ENCODE measurements at regions not wholly inside any gene's neighbourhood (a gene's known extent, or its start where the extent isn't known, plus 50 kb on each side); places are given as distances from the start of the nearest gene placed in this dataset.

DNA sequence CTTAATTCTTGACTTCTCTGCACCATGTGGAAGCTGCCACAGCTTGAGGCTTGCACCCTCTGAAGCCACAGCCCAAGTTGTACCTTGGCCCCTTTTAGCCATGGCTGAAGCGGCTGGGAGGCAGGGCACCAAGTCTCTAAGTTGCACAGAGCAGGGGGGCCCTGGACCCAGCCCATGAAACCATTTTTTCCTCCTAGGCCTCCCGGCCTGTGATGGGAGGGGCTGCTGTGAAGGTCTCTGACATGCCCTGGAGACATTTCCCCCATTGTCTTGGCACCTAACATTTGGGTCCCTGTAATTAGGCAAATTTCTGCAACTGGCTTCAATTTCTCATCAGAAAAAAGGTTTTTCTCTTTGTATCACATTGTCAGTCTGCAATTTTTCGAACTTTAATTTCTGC lies 92.8 kb upstream of the GALNT15 start:
- ATAC-seq (no peak), DNase-seq (no peak)
- H3K36me3 ChIP-seq: no peaks in the 10 kb centered on the region
- H3K4me1 ChIP-seq: peaks cover 4% of the 10 kb centered on the region
- H3K9me3 ChIP-seq: peaks cover 13% of the 10 kb centered on the region
- intact Hi-C loops (cut with DNase I): no loop called here
- H3K27me3 ChIP-seq (ENCODE audit: low read depth): no peaks in the 10 kb centered on the region
- no peak overlapping the region for H3K27ac ChIP-seq
- no peak for TF ChIP-seq CTCF (IDR thresholded peaks at IDR 0.05)
- H3K4me3 ChIP-seq: no peak overlapping the region

DNA sequence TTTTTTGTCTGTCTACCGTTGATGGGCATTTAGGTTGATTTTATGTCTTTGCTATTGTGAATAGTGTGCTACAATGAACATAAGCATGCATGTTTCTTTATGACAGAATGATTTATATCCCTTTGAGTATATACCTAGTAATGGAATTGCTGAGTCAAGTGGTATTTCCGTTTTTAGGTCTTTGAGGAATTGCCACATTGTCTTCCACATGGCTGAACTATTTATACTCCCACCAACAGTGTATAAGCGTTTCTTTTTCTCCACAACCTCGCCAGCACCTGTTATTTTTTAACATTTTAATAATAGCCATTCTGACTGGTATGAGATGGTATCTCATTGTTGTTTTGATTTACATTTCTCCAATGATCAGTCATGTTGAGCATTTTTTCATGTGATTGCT lies 89.6 kb upstream of the GALNT15 start:
- no peak for DNase-seq
- TF ChIP-seq CTCF (IDR thresholded peaks at IDR 0.05): no peak
- intact Hi-C loops (cut with DNase I): no loop called here
- Histone ChIP-seq H3K4me1 (peaks cover 8% of the 10 kb centered on the region), H3K9me3 (peaks cover 13% of the 10 kb centered on the region), H3K4me3 (no peak overlapping the region), H3K36me3 (no peaks in the 10 kb centered on the region), H3K27ac (no peak overlapping the region), H3K27me3 (ENCODE audit: low read depth) (no peaks in the 10 kb centered on the region)
- ATAC-seq: no peak

DNA sequence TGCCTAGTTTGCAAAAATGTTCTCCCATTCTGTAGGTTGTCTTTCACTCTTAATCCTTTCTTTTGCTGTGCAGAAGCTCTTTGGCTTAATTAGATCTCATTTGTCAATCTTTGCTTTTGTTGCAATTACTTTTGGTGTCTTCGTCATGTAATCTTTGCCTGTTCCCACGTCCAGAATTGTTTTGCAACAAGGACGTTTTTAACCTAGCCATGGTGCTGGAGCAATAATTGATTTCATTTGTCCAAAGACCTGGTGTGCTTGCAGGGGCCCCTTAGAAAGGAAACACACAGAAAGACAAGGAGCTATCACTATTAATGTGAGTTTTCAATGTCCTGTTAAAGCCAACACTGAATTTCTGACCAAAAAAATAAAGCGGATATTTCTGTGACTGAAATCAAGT lies 89.1 kb upstream of the GALNT15 start:
- ATAC-seq (no peak), DNase-seq (no peak)
- Histone ChIP-seq H3K27me3 (ENCODE audit: low read depth) (no peaks in the 10 kb centered on the region), H3K4me1 (peaks cover 13% of the 10 kb centered on the region), H3K36me3 (no peaks in the 10 kb centered on the region), H3K4me3 (no peak overlapping the region), H3K9me3 (peaks cover 13% of the 10 kb centered on the region), H3K27ac (no peak overlapping the region)
- intact Hi-C loops (cut with DNase I): no loop called here
- TF ChIP-seq CTCF (IDR thresholded peaks at IDR 0.05): no peak

DNA sequence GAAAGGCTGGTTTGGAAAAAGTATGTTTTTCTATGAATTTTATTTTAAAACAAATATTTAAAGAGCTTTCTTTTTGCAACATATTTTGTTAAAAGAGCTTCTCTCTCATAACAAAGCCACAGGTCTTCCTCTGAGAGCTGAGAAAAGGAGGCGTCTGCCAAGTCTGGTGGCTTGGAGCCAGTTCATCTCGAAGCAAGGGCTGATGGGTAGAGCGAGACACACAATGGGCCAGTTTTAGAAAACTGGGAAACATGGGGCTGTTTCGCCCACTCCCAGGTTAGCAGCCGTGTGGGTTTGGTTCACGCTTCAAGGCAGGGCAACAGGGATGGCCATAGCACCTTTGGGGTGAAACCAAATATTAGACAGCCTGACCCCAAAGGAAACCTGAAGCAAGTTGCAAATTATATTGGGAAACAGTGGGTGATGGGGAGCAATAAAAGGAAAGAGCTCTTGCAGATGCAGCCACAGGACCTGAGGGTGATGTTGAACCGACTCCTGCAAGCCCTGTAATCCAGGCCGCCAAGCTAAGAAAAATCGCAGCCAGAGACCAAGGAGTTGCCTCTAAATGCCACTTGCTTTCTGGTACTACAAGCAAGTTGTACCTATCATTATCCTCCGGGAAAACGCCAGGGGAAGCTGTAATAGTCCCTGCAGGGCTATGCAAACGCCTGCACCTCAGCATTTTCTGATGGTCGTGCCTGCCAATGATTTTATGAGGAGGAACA lies 88.4 kb upstream of the GALNT15 start:
- H3K36me3 ChIP-seq: no peaks in the 10 kb centered on the region
- no peak for ATAC-seq
- TF ChIP-seq CTCF (IDR thresholded peaks at IDR 0.05): no peak
- peaks cover 19% of the 10 kb centered on the region for H3K4me1 ChIP-seq
- intact Hi-C loops (cut with DNase I): no loop called here
- peaks cover 13% of the 10 kb centered on the region for H3K9me3 ChIP-seq
- no peak for DNase-seq
- no peaks in the 10 kb centered on the region for H3K27me3 ChIP-seq (ENCODE audit: low read depth)
- no peak overlapping the region for H3K27ac ChIP-seq
- H3K4me3 ChIP-seq: no peak overlapping the region

- H3K36me3 ChIP-seq: no peaks in the 10 kb centered on the region
- peaks cover 21% of the 10 kb centered on the region for H3K4me1 ChIP-seq
- H3K9me3 ChIP-seq: peaks cover 6% of the 10 kb centered on the region
- TF ChIP-seq CTCF (IDR thresholded peaks at IDR 0.05): no peak
- no peak overlapping the region for H3K4me3 ChIP-seq
- ATAC-seq (no peak), DNase-seq (no peak)
- intact Hi-C loops (cut with DNase I): no loop called here
- H3K27ac ChIP-seq: no peak overlapping the region
- no peaks in the 10 kb centered on the region for H3K27me3 ChIP-seq (ENCODE audit: low read depth)
These were observed 87.8 kb upstream of the GALNT15 start for GRCh38 chr3:16086690-16087089.

Measured in lower lobe of right lung (tissue), 2 donors.